GM18517 (cell line): ENCODE measurements at regions not wholly inside any gene's neighbourhood (a gene's known extent, or its start where the extent isn't known, plus 50 kb on each side); places are given as distances from the start of the nearest gene placed in this dataset.
"Not testable (repeated sequence)": the region's sequence is repeated elsewhere in the genome, so short reads cannot be mapped to it uniquely, and the experiment has no call there.

Experiments
- ATAC-seq: cut with Tn5 transposase; IDR thresholded peaks from one replicate; pipeline ENCODE4 v1.9.1; 2021; ENCODE audit warnings: mild to moderate bottlenecking, moderate library complexity; ENCODE audit not compliant: unreplicated experiment

DNA sequence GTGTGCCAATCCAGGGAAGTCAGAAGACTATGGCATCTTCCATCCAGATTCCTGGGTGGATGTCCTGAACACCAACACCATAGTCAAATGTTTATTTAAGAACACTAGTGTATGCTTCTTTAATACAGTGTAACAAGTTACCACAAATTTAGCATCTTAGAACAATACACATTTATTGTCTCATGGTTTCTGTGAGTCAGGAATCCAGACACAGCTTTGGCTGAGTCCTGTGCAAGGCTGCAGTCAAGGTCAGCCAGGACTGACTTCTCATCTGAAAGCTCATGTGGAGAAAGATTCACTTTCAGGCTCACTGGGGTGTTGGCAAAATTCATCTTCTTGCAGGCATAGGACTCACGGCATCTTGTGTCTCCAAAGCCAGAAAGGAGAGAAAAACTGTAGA lies 143.4 kb downstream of the ANXA2 start:
- ATAC-seq = no peak

DNA sequence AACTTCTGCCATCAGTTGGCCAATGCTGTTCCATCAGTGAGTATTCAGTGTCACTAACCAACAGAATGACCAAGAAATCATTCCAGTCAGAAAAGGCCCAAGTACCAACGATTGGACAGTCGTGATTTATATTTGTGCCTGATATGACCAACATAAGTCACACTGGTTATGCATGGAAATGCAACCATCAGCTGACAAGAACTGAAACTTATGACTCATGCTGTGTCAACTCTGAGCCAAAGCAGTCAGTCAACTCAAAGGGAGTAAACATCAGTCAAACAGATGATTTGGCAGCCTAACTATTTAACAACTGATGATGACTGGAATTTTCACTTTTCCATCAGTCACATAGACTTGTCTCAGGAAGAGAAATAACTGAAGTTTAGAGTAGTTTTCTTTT lies 142.4 kb downstream of the ANXA2 start:
- ATAC-seq = peak; percentile 90

DNA sequence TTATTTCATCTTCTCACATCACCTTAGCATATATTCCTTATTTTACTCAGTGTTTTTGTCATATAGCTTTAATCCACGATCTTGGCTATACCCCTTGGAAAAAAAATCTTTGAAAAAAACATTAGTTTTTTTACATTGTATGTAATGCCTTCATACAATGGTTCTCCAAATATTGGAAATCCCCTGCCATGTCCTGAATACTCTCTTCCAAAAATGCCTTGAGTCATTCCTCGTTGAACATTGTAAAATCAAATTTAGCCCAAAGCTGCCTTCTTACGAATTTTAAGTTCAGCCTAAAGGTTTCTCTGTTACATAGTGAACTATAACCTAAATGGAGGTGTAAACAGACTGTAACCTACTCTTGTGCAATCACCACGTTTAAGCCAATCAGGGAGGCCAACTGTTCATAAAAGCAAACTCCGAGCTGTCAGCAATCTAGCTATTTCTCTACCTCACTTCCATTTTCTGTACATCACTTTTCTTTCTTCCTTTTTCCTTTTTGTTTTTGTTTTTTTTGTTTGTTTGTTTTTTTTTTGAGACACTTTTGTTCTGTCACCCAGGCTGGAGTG lies 140.1 kb downstream of the ANXA2 start:
- no peak for ATAC-seq

DNA sequence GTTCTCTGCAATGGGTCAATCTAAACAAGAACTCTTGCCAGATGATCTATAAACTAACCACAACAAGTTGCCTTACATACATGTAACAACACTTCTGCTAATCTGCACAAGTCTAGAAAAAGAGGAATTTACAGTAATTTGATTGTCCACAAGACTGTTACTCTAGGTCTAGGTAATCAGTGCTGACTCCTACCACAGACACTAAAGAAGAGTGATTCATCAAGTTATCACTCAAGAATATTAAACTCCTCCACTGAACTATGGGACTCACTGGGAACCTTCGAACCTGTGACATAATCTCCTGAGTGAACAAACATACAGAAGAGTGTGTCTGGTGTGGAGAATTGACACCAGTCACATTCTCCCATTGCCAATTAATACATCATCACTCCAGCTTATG lies 138.3 kb downstream of the ANXA2 start:
- no peak for ATAC-seq

DNA sequence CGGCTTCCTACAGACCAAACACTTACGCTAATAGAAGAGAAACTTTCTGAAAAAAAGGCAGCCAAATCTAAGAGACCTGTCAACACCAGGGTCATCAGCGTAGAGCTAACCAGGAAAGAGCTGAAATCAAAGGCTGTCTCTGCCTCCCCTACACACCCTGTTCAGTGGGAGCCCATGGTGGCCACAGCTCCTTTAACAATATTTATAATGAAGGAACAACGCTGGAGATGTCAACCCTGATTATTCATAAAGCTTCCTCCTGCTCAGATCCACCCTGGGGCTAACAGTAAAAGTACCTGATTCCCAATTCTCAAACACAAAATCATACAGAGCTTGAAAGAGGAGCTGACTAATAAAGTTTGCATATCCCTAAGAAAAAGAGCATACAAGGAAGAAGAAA lies 133.7 kb downstream of the ANXA2 start:
- ATAC-seq = no peak

DNA sequence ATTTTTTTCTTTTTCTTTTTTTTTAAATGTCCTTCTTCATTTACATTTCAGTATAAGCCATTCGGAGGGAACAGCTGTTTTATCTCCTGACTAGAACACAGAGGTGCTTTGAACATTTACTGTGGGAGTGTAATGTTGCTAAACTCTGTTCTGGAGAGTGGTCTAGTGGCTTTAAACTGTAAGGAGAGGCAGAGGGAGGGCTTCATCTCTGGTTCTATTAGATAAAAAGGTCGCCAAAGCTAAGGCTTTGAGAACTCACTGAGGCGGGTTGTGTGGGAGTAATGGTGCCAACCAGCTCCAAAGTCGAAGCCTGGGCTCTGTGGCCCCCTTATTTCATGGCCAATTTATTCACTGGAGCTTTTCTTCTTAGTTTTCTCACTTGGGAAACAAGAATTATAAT lies 133.2 kb downstream of the ANXA2 start:
- ATAC-seq = no peak

DNA sequence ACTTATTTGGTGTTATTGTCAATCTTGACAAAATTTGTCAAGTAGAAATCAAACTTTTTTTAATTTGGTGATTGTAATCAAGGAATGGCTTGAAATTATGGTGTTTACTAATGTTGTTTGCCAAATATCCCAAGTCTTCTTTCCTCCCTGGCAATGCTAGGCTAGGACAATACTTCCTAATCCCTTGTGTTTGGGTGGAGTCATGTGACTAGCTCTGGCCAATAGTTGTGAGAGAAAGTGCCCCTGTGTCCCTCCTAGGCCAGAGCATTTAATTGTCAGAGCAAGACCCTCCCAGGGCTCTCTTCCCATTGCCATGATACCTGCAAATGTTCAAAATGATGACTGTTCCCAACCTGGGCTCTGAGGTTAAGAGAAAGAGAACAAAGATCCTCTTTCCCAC lies 132.7 kb downstream of the ANXA2 start:
- ATAC-seq = no peak

DNA sequence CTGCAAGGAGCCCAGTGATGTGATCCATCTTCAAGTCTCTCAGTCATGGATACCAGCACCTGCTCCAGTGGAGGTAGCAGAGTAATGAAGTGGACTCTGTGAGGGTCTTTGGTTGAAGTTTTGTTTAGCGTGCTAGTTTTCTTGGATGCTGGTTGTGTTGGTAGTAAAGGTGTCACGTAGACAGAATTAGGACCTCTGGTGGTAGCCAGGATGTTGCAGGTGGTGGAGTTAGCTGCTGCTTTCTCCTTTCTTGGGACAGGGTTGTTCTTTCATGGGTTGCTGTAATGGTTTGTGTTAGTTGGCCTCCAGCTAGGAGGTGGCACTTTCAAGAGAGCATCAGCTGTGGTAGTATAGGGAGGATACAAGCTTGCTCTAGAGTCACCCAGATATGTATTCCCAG lies 125.2 kb downstream of the ANXA2 start:
- ATAC-seq = no peak

DNA sequence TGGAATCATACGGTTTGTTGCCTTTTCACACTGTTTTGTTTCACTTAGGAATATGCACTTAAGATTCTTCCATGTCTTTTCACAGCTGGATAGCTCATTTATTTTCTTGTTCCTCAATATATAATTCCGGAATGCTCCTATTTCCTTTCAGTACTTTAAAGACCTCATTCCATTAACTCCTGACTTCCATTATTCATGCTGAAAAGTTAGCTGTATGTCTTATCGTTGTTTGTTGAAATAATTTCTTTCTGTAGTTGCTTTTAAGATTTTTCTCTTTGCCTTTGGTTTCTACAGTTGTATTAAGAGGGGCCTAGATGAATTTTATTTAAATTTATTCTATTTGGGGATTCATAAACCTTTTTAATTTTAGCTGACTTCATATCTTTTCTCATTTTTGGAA lies 122.2 kb downstream of the ANXA2 start:
- no peak for ATAC-seq

DNA sequence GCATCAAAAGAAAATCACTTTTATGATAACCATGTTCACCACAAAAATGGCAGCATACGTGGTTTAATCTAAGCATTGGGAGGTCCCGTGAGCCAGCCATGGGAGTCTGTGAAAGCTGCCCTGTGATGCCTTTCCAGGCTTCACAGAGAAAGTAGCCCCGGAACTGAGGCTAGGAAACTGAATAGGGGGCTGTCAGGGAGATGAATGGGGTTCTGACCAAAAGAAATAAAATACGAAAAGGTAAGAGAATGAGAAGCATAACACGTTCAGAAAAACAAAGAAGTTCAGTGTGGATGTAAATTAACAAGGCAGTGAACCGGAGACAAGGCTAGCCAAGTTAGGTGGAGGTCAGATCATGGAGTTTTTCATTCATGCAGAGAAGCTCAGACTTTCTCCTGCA lies 118.9 kb downstream of the ANXA2 start:
- no peak for ATAC-seq

DNA sequence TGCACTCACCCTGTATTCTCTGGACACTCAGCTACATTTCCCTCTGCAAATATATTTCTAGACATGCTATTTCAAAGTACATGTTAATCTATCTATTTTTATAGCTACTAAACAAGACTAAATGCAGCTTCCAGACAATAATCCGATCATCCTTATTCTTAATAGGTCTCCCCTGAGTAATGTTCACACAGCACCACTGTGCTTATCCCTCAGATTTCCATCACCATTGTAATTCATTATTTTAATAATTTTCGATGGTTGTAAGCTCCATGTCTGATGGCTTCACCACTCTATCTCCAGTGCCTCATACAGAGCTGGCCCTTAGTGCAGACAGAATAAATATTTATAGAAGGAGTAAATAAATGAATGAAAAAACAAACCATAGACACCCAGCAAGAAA lies 117.5 kb downstream of the ANXA2 start:
- ATAC-seq = no peak

DNA sequence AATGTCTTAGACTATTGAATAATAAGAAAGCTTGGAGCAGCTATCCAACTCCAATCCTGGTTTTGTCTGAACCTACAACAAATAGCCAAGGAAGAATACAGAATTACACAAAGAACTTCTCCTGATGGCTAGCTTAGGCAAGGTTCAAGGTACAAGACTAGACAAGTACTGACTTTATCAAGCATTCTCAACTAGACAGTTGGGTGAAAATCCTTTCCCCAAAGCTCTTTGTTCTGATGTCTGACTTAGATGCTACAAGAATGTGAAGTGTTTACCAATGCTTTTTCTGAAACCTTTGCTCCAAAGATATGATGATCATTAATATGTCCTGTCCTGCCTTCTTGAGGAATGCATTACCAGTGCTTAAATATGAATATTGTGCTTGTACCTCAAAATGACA lies 113.8 kb downstream of the ANXA2 start:
- no peak for ATAC-seq

DNA sequence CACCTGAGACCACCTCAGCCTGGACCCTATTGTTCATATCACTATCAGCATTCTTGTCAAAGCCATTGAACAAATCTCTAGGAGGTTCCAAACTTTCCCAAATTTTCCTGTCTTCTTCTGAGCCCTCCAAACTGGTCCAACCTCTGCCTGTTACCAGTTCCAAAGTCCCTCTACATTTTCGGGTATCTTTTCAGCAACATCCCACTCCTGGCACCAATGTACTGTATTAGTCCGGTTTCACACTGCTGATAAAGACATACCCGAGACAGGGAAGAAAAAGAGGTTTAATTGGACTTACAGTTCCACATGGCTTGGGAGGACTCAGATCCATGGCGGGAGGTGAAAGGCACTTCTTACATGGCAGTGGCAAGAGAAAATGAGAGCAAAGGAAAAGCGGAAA lies 101.9 kb downstream of the ANXA2 start:
- not testable (repeated sequence) for ATAC-seq

DNA sequence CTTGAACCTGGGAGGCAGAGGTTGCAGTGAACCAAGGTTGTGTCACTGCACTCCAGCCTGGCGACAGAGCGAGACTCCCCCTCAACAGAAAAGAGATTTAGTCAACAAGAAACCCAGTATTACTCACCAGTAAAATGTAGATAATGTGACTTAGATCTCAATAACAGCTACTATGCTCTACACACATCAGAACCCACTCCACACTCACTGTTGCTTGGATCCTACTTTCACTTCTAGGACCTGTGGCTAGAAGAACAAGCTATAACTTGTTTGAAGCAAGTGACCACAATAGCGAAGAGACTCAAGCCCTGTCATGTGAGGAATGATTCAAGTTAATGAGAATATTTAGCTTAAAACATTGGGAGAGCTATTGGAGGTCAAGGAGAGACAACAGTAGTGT lies 100.7 kb downstream of the ANXA2 start:
- ATAC-seq = no peak
